Eye (tissue), 1 donor: ENCODE measurements at regions not wholly inside any gene's neighbourhood (a gene's known extent, or its start where the extent isn't known, plus 50 kb on each side); places are given as distances from the start of the nearest gene placed in this dataset.
A peak's percentile ranks its signal among the peaks of the same experiment; 100 is the strongest.
"Not testable (repeated sequence)": the region's sequence is repeated elsewhere in the genome, so short reads cannot be mapped to it uniquely, and the experiment has no call there.

Experiments
- DNase-seq: peaks from one replicate; pipeline ENCODE4 v3.0.0-alpha.2; 2015

DNA sequence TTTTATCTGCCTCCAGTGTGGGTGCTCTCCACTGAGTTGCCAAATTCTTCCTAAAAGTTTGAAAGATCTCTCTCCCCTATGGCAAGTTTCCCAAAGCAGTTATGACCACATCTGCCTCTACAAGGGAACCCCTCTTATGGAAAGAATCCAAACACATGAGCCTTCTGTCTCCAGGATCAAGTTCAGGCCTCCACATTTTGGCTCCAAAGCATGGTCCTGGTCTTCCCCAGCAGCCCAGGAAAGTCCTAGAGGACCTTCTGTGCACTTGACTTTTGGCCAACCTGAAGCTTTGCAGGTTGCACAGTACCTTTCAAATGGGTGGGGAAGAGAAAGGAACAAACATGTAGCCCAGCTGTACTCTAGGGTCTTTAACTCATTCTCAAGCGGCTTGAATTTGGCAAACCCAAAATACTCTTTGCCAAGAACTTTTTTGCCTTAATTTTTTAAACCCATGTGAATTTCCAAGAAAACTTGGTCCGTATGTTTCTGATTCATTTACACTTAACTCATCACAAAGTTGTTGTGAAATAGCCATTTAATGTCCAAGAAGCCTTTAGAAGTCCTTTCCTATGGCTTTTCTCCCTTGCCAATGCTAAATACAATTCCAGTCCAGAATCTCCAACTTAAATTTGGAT, 240.1 kb upstream of the TBX18 start:
- peak; percentile 64 for DNase-seq

GRCh38 chr6:85002847-85003246, 238.4 kb upstream of the TBX18 start:
- no peak for DNase-seq

DNA sequence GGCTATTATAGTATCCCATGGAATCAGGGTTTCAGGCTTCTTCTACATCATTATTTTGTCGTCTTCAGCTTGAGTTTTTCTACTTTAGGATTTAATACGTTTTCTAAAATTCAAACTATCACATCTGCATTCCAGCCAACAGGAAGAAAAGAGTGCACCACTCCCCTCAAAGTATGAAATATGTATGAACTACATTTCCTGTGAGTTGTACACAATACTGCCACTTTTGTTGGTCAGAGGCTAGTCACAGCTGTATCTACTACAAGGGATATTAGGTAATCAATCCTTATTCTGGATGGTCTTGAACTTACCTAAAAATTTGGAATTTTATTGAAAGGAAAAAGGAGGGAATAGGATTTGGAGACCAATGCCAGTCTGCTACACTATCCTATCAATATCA, 235.6 kb upstream of the TBX18 start:
- no peak for DNase-seq

GRCh38 chr6:84998223-84998622, 233.8 kb upstream of the TBX18 start:
- DNase-seq = no peak

GRCh38 chr6:84988766-84989165, 224.4 kb upstream of the TBX18 start:
- not testable (repeated sequence) for DNase-seq

GRCh38 chr6:84985490-84985889, 221.1 kb upstream of the TBX18 start:
- DNase-seq = not testable (repeated sequence)

DNA sequence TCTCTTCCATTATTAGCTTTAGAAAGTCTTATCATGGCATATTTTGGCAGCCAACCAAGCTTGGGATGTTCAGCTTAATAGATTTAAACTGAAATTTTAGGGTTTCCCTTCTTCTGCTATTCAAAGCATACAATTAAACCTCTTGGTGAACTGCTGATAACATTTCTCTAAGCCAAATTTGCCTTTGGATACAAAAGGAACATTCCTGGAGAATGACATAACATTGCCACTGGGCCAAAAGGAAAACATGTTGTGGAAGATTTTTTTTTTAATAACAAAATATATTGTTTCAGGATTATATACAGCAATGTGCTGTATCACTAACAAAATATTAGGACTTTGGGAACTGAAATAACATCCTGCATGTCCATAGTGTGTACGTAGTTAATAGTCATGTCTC, 215.1 kb upstream of the TBX18 start:
- peak; percentile 56 for DNase-seq

DNA sequence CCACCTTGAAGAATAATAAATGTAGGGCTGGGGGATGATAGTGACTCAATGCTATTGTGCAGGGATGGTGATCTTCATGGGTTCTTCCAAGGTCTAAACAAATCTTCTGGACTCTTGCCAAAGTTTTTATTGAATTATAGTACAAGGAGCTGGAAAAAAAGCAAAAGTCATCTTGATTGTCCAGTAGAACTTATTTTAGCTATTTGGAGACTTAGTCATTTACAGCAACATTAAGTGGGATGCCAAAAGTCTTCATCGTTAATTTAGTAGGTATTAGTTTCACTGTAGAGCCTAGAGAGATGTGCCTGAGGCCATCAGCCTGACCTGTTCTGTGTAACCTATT, 212.9 kb upstream of the TBX18 start:
- no peak for DNase-seq

DNA sequence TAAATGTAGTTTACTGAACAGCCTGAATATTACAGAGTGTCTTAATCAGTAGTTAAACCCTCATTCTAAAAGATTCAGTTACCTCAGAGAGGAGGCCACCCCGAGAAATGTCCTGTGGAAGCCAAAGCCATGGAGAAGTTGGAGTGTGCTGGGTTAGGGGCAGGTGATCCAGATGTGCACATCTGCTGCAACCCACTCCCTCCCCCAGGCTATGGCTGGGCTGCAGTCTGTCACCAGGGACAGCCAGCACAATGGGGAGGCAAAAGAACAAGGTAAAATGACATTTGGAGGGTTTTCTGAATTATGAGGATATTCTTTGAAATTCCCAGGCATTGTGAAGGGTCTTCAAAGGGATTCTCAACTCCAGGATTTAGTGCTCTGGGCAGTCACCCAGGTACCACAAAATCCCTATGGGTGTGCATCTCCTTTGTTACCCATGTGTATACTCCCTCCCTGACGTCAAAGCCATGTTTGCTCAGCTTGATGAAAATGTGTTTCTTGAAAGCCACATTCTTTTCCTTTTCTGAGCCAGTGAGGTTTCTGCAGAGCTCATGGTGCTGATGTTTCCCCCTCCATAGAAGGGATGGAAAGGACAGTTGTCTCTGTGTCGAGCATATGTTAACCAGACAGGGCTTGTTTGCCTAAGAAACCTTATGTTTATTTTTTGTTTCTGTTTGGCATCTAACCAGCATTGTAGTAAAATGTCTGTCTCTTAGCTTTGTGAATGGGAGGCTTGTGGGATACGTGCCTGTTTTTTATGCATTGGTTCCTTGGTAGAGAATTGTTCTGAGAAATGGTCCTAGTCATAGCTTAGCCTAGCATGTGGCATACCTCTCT, 212.3 kb upstream of the TBX18 start:
- DNase-seq = peak; percentile 46

DNA sequence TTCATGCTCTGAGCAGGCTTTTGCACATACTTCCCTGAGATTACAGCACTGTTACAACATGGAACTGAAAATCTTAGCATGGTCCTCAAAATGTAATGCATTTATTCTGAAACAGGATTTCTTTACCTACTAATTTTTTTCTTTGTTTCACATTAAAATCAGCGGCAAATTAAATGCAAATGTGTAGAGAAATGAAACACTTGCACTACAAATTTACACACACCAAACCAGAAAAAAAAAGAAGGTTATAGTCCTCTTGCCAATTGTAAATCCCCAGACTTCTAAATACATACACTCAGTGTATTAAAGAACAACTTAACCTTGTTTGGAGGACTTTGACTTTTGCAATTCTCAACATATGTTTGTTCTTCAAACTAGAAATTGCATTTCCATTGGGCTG, 210.9 kb upstream of the TBX18 start:
- no peak for DNase-seq

DNA sequence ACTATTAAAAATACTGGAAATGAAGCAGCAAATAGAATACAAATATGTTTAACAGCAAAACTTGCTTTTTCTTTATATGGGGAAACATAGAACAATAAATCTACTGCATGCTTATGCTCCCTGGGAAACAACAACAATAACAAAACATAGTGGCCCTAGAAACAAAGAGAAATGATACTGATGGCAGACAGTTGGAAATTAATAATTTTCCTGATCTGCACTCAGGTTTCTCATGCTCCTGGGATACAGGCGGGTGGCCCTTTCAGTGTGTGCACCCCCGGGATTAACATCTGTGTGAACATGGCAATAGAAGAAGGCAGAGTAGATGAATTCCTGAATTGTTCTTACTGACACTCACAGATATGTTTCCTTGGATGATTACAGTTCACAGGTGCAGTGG, 209.2 kb upstream of the TBX18 start:
- DNase-seq = no peak

DNA sequence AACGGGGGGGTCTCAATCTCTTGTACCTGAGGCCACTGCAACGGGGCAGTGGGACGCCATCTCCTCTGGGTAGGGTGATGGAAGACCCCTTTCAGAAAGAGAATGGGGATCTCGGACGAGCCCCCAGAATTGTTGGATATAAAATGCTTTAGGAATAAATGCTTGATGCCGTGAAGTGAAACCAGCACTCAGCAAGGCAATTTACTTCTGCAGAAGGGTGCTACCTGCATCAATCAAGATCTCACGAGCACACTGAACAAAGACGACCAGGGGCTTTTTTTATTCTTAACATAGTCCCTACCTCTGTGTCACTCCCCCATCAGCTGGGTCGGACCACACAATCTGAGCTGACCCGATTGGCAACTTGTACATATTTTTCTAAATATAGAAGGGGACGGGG, 203.6 kb upstream of the TBX18 start:
- DNase-seq = no peak

GRCh38 chr6:84967389-84967788, 203.0 kb upstream of the TBX18 start:
- DNase-seq = peak; percentile 20

DNA sequence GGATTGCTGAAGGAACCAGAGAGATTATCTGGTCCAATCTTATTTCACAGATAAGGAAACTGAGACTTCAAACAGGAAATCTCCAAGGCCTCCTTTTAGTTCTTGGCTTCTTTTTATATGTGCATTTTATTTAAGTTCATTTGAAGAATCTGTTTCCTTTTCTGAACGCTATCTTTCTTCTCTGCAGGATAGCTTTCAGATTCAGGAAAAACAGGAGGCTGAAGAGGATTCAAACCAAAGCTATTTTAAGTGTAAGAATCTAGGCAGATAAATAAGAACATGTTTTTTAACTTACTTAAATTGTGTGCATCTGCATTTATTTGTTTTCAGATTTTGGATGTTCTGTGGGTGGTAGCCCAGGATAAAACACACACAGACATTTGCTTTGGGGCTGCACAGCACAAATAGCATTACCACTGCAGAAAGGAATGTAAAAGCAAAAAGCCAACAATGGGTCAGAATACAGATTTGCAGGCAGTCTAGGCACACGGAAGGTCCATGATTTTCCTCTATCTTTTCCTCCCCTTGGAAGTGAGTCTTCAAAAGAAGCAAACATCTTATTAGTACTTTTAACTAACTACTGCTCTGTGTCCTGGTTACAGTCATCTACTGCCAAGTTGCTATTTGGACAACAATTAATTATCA, 188.8 kb upstream of the TBX18 start:
- no peak for DNase-seq

- DNase-seq = not testable (repeated sequence)
Measured at GRCh38 chr6:84944926-84945325, 180.5 kb upstream of the TBX18 start.

- no peak for DNase-seq
Measured at GRCh38 chr6:84943905-84944304, 179.5 kb upstream of the TBX18 start.

- not testable (repeated sequence) for DNase-seq
Measured at GRCh38 chr6:84941609-84942008, 177.2 kb upstream of the TBX18 start.

DNA sequence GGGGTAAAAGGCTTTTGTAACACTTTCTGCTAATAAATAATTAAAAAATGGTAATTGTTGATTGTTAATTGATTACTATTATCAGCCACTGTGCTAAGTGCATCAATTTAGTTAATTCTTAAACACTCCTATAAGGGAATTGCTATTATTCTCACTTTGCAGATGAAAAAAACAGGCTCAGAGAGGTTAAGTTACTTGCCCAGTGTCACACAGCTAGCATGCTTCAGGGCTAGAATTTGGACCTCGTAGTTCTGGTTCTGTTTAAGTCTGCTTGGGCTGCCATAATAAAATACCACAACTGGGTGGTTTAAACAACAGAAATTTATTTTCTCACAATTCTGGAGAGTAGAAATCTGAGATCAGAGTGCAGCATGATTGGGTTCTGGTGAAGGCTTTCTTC, 164.8 kb upstream of the TBX18 start:
- no peak for DNase-seq

GRCh38 chr6:84927551-84927950, 163.2 kb upstream of the TBX18 start:
- no peak for DNase-seq

GRCh38 chr6:84926189-84927155, 162.1 kb upstream of the TBX18 start:
- peak; percentile 40 for DNase-seq

DNA sequence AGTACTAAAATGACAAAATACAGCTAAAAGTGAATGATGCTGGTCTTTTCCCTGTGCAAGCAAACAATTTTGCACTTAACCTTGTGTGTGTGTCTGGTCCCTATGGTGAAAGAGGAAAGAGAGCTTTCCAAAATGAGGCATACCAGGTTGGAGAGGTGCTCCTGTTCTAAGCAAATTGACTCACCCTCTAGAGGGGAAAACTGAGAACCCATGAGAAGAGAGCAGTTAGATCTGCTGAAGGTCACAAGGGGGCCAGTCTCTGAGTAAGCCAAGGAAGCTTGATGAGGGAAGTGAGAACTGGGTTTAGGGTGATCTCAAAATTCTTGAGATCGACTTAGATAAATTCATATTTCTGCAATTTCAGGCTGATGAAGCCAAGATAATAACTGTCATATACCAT, 157.5 kb upstream of the TBX18 start:
- DNase-seq = no peak

GRCh38 chr6:84920021-84920420, 155.6 kb upstream of the TBX18 start:
- no peak for DNase-seq

DNA sequence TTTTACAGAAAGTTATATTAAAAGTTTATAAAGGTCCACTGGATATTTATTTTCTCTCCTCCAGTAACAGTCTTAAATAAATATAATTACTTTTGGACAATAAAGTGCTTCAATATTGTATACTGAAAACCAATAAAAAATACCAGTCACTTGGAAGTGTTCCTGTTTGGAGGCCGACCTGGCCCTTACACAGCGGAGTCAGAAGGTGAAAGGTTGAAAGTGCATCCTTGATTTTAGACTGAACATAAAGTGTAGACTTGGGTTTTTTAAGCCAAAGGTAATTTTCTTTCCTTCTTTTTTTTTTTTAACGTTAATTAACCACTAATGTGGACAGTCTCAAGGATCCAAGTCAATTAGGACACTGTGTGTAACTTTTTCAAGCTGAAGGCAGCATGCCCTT, 152.3 kb upstream of the TBX18 start:
- no peak for DNase-seq
